ENCODE measurements at regions not wholly inside any gene's neighbourhood (a gene's known extent, or its start where the extent isn't known, plus 50 kb on each side); places are given as distances from the start of the nearest gene placed in this dataset.
"Not testable (repeated sequence)": the region's sequence is repeated elsewhere in the genome, so short reads cannot be mapped to it uniquely, and the experiment has no call there.

- TF ChIP-seq EZH2 (IDR thresholded peaks at IDR 0.05; ENCODE audit: borderline replicate concordance, low read depth, low read length, poor library complexity, severe bottlenecking) (no peak), CTCF (conservative IDR thresholded peaks at IDR 0.05; ENCODE audit: low read depth, low read length) (no peak)
- intact Hi-C loops (cut with micrococcal nuclease; ENCODE audit: unreplicated experiment), result no loop called here
- POLR2A ChIA-PET (ENCODE audit: low non-redundant PET), result no interaction called here
- BruUV-seq (replicated peaks), result no TSS peak
- Histone ChIP-seq H3K36me3 (ENCODE audit: insufficient read depth, low read length, poor library complexity, severe bottlenecking) (no peaks in the 10 kb centered on the region), H3K27ac (ENCODE audit: low read depth, low read length, poor library complexity, severe bottlenecking) (no peak overlapping the region), H3K4me3 (ENCODE audit: low read depth, low read length, poor library complexity, severe bottlenecking) (no peak overlapping the region), H3K27me3 (replicated peaks; ENCODE audit: insufficient read depth, low read depth, low read length, poor library complexity) (no peaks in the 10 kb centered on the region), H3K4me1 (ENCODE audit: insufficient read depth, low read length, poor library complexity, severe bottlenecking) (no peaks in the 10 kb centered on the region), H3K9me3 (ENCODE audit: low read depth, low read length, poor library complexity, severe bottlenecking) (no peaks in the 10 kb centered on the region)
- CTCF ChIA-PET, result no interaction called here
- DNase-seq (ENCODE audit: low spot score), result no peak
Measured at GRCh38 chrX:65837875-65838549, 170.6 kb downstream of the MSN start.

DNA sequence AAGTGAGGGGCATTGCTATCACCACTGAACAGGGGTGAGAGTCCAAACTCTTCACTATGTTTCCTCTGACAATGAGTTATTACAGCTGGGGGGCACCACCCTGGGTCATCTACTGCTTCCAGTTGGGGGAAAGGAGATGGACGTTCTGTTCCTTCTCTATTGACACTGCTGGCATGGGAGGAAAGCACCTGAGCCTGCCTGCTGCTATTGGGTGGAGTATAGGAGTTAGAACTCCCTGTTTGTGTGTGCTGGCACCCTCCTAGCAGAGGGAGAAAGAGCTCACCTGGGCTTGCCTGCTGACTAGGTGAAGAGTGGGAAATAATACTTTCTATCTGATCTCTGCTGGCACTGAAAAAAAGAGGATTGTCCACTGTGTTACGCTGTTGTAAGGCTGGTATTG, 163.8 kb downstream of the MSN start:
- ChIA-PET POLR2A (ENCODE audit: low non-redundant PET) (no interaction called here), CTCF (no interaction called here)
- H3K36me3 ChIP-seq (ENCODE audit: insufficient read depth, low read length, poor library complexity, severe bottlenecking), result no peaks in the 10 kb centered on the region
- no peak overlapping the region for H3K27ac ChIP-seq (ENCODE audit: low read depth, low read length, poor library complexity, severe bottlenecking)
- TF ChIP-seq EZH2 (IDR thresholded peaks at IDR 0.05; ENCODE audit: borderline replicate concordance, low read depth, low read length, poor library complexity, severe bottlenecking) (no peak), CTCF (conservative IDR thresholded peaks at IDR 0.05; ENCODE audit: low read depth, low read length) (no peak)
- intact Hi-C loops (cut with micrococcal nuclease; ENCODE audit: unreplicated experiment), result no loop called here
- H3K27me3 ChIP-seq (replicated peaks; ENCODE audit: insufficient read depth, low read depth, low read length, poor library complexity), result no peaks in the 10 kb centered on the region
- no peaks in the 10 kb centered on the region for H3K9me3 ChIP-seq (ENCODE audit: low read depth, low read length, poor library complexity, severe bottlenecking)
- no TSS peak for BruUV-seq (replicated peaks)
- H3K4me1 ChIP-seq (ENCODE audit: insufficient read depth, low read length, poor library complexity, severe bottlenecking), result no peaks in the 10 kb centered on the region
- H3K4me3 ChIP-seq (ENCODE audit: low read depth, low read length, poor library complexity, severe bottlenecking), result no peak overlapping the region
- DNase-seq (ENCODE audit: low spot score), result no peak

GRCh38 chrX:65828599-65828998, 161.1 kb downstream of the MSN start:
- H3K27ac ChIP-seq (ENCODE audit: low read depth, low read length, poor library complexity, severe bottlenecking), result no peak overlapping the region
- no peaks in the 10 kb centered on the region for H3K4me1 ChIP-seq (ENCODE audit: insufficient read depth, low read length, poor library complexity, severe bottlenecking)
- no TSS peak for BruUV-seq (replicated peaks)
- ChIA-PET POLR2A (ENCODE audit: low non-redundant PET) (no interaction called here), CTCF (no interaction called here)
- no peak overlapping the region for H3K4me3 ChIP-seq (ENCODE audit: low read depth, low read length, poor library complexity, severe bottlenecking)
- H3K36me3 ChIP-seq (ENCODE audit: insufficient read depth, low read length, poor library complexity, severe bottlenecking), result no peaks in the 10 kb centered on the region
- TF ChIP-seq CTCF (conservative IDR thresholded peaks at IDR 0.05; ENCODE audit: low read depth, low read length) (no peak), EZH2 (IDR thresholded peaks at IDR 0.05; ENCODE audit: borderline replicate concordance, low read depth, low read length, poor library complexity, severe bottlenecking) (no peak)
- no peaks in the 10 kb centered on the region for H3K27me3 ChIP-seq (replicated peaks; ENCODE audit: insufficient read depth, low read depth, low read length, poor library complexity)
- no peaks in the 10 kb centered on the region for H3K9me3 ChIP-seq (ENCODE audit: low read depth, low read length, poor library complexity, severe bottlenecking)
- intact Hi-C loops (cut with micrococcal nuclease; ENCODE audit: unreplicated experiment), result no loop called here
- DNase-seq (ENCODE audit: low spot score), result no peak

- POLR2A ChIA-PET (ENCODE audit: low non-redundant PET); CTCF ChIA-PET; intact Hi-C loops (cut with micrococcal nuclease; ENCODE audit: unreplicated experiment): not testable (repeated sequence)
Measured at GRCh38 chrX:65825226-65825625, 157.8 kb downstream of the MSN start.

More at GRCh38 chrX:65825226-65825625, 157.8 kb downstream of the MSN start:
- H3K4me3 ChIP-seq (ENCODE audit: low read depth, low read length, poor library complexity, severe bottlenecking); H3K4me1 ChIP-seq (ENCODE audit: insufficient read depth, low read length, poor library complexity, severe bottlenecking); DNase-seq (ENCODE audit: low spot score); H3K9me3 ChIP-seq (ENCODE audit: low read depth, low read length, poor library complexity, severe bottlenecking); H3K36me3 ChIP-seq (ENCODE audit: insufficient read depth, low read length, poor library complexity, severe bottlenecking); BruUV-seq (replicated peaks); H3K27ac ChIP-seq (ENCODE audit: low read depth, low read length, poor library complexity, severe bottlenecking): not testable (repeated sequence)
- H3K27me3 ChIP-seq (replicated peaks; ENCODE audit: insufficient read depth, low read depth, low read length, poor library complexity), result peaks cover 24% of the 10 kb centered on the region
